GM12878 (cell line): ENCODE measurements at regions not wholly inside any gene's neighbourhood (a gene's known extent, or its start where the extent isn't known, plus 50 kb on each side); places are given as distances from the start of the nearest gene placed in this dataset.

Experiments used
- ATAC-seq: fragments of 200-7000 bp; cut with Tn5 transposase; 3 replicates; pipeline ENCODE4 v1.9.1; 2020; ENCODE audit warnings: mild to moderate bottlenecking, moderate library complexity
- BruUV-seq: library from RNA; stranded (reverse); fragments of 400-500 nt; replicated peaks from 2 replicates; lab custom pipeline; 2021; lab: Mats Ljungman, UMichigan
- CTCF ChIA-PET: fragments of 300-600 bp; sonication (Branson Sonifier 250); formaldehyde crosslinking; extraction: SDS; loops from one replicate; lab custom pipeline; 2021; ENCODE audit warnings: inconsistent platforms; lab: Yijun Ruan, JAX
- POLR2A ChIA-PET: fragments of 350-600 bp; formaldehyde crosslinking; extraction: SDS; loops from one replicate; lab custom pipeline; 2021; ENCODE audit warnings: inconsistent platforms; lab: Charles Lee
- RAD21 ChIA-PET: fragments of 300-600 bp; sonication (Branson Sonifier 250); formaldehyde crosslinking; loops from one replicate; lab custom pipeline; 2023; ENCODE audit warnings: antibody characterized with exemption; ENCODE audit not compliant: unreplicated experiment; lab: Charles Lee
- SMC1A ChIA-PET: fragments of 300-600 bp; sonication (Branson Sonifier 250); formaldehyde crosslinking; loops from one replicate; lab custom pipeline; 2023; ENCODE audit not compliant: unreplicated experiment, uncharacterized antibody; lab: Charles Lee
- DNase-seq: peaks from one replicate; pipeline ENCODE4 v3.0.0-alpha.2; 2011; ENCODE audit warnings: low read depth, low spot score
- FAIRE-seq: peaks from 3 replicates; lab custom pipeline; 2011; peaks lifted over from hg19 to GRCh38; lab: Jason Lieb, UNC
- H2AFZ ChIP-seq: 2 replicates; pipeline ENCODE4 v1.6.0; 2011; ENCODE audit warnings: low read depth, low read length, control low read depth; ENCODE audit not compliant: control insufficient read depth
- H3K27ac ChIP-seq: 2 replicates; pipeline ENCODE4 v1.5.1; 2011; ENCODE audit warnings: control low read depth; ENCODE audit not compliant: control insufficient read depth, insufficient read depth
- H3K27me3 ChIP-seq, 2 experiments: replicated peaks in 1 of 2; 2 replicates each; pipeline versions ENCODE4 v1.6.0 to v1.6.1; 2011; ENCODE audit warnings: low read length in 1 of 2; ENCODE audit not compliant: control insufficient read depth in 2 of 2, insufficient read depth in 2 of 2
- H3K36me3 ChIP-seq, 2 experiments: 2 replicates each; pipeline ENCODE4 v1.5.1; 2011; ENCODE audit warnings: low read length in 1 of 2; ENCODE audit not compliant: control insufficient read depth in 2 of 2, insufficient read depth in 2 of 2
- H3K4me1 ChIP-seq: 2 replicates; pipeline ENCODE4 v1.6.1; 2011; ENCODE audit warnings: mild to moderate bottlenecking, low read length, moderate library complexity, mixed read lengths; ENCODE audit not compliant: control insufficient read depth, insufficient read depth
- H3K4me2 ChIP-seq: 2 replicates; pipeline ENCODE4 v1.6.0; 2011; ENCODE audit warnings: control low read depth; ENCODE audit not compliant: control insufficient read depth, insufficient read depth
- H3K4me3 ChIP-seq: fragments of 200-600 bp; sonication (generic); 2 replicates; pipeline ENCODE4 v1.5.1; 2016
- H3K79me2 ChIP-seq: 2 replicates; pipeline ENCODE4 v1.6.0; 2011; ENCODE audit warnings: low read length; ENCODE audit not compliant: control insufficient read depth, insufficient read depth
- H3K9ac ChIP-seq: 2 replicates; pipeline ENCODE4 v1.8.0; 2011; ENCODE audit warnings: low read length, control low read depth, mixed read lengths; ENCODE audit not compliant: control insufficient read depth, insufficient read depth
- H3K9me3 ChIP-seq: replicated peaks from 3 replicates; pipeline ENCODE4 v1.5.1; 2011; ENCODE audit warnings: mild to moderate bottlenecking, low read length; ENCODE audit not compliant: control insufficient read depth, insufficient read depth
- H4K20me1 ChIP-seq: 2 replicates; pipeline ENCODE4 v1.6.0; 2011; ENCODE audit not compliant: control insufficient read depth, insufficient read depth
- ATF2 ChIP-seq: IDR thresholded peaks from 2 replicates; pipeline ENCODE4 v1.6.1; 2012; ENCODE audit warnings: low read length, inconsistent platforms
- ATF3 ChIP-seq: IDR thresholded peaks from 2 replicates; pipeline ENCODE4 v1.6.1; 2011; ENCODE audit warnings: low read depth, mild to moderate bottlenecking, low read length, moderate library complexity, borderline replicate concordance; ENCODE audit errors: extremely low read depth
- CEBPZ ChIP-seq: fragments of 150-350 bp; IDR thresholded peaks from 2 replicates; pipeline ENCODE4 v1.6.1; 2016; ENCODE audit warnings: low read depth, low read length
- CREB1 ChIP-seq: IDR thresholded peaks from 2 replicates; pipeline ENCODE4 v1.6.1; 2012; ENCODE audit warnings: low read depth, mild to moderate bottlenecking, inconsistent platforms
- CREM ChIP-seq: IDR thresholded peaks from 2 replicates; pipeline ENCODE4 v1.6.1; 2014; ENCODE audit warnings: antibody characterized with exemption, low read depth
- DPF2 ChIP-seq: fragments of 450-650 bp; IDR thresholded peaks from 2 replicates; pipeline ENCODE4 v1.6.1; 2017; ENCODE audit warnings: mild to moderate bottlenecking
- E2F4 ChIP-seq: IDR thresholded peaks from 2 replicates; pipeline ENCODE4 v1.6.1; 2012; ENCODE audit warnings: low read depth, low read length, improper control_type of control experiment
- KLF5 ChIP-seq: fragments of 450-650 bp; IDR thresholded peaks from 2 replicates; pipeline ENCODE4 v1.6.1; 2014; ENCODE audit warnings: mild to moderate bottlenecking; ENCODE audit not compliant: partially characterized antibody
- LARP7 ChIP-seq: fragments of 450-650 bp; IDR thresholded peaks from 2 replicates; pipeline ENCODE4 v1.6.1; 2017; ENCODE audit warnings: mild to moderate bottlenecking
- NFIC ChIP-seq: IDR thresholded peaks from 2 replicates; pipeline ENCODE4 v1.6.1; 2012; ENCODE audit warnings: low read depth, mild to moderate bottlenecking, inconsistent platforms, low read length, moderate library complexity
- POLR2AphosphoS5 ChIP-seq: IDR thresholded peaks from 2 replicates; pipeline ENCODE4 v1.6.1; 2011; ENCODE audit warnings: mild to moderate bottlenecking, low read length, inconsistent platforms
- RCOR1 ChIP-seq: conservative IDR thresholded peaks from 2 replicates; pipeline ENCODE4 v1.6.1; 2012; ENCODE audit warnings: low read depth, low read length, improper control_type of control experiment
- SKIL ChIP-seq: fragments of 450-650 bp; IDR thresholded peaks from 2 replicates; pipeline ENCODE4 v1.6.1; 2017; ENCODE audit warnings: mild to moderate bottlenecking, low read depth, inconsistent platforms; ENCODE audit not compliant: poor library complexity, severe bottlenecking
- SMAD5 ChIP-seq: IDR thresholded peaks from 2 replicates; pipeline ENCODE4 v1.6.1; 2016; ENCODE audit warnings: antibody characterized with exemption, low read depth
- TAF1 ChIP-seq: IDR thresholded peaks from 2 replicates; pipeline ENCODE4 v1.6.1; 2011; ENCODE audit warnings: mild to moderate bottlenecking, low read depth, low read length, borderline replicate concordance
- ZNF622 ChIP-seq: fragments of 450-650 bp; IDR thresholded peaks from 2 replicates; pipeline ENCODE4 v1.6.1; 2017; ENCODE audit warnings: mild to moderate bottlenecking, inconsistent platforms
- in situ Hi-C: fragments of 300-500 bp; cut with MboI; formaldehyde crosslinking; loops from 9 replicates; pipeline ENCODE4 v1.14.3; 2018; ENCODE audit warnings: mixed read lengths
- intact Hi-C: fragments of 100-400 bp; cut with micrococcal nuclease; formaldehyde crosslinking; loops from one replicate; pipeline ENCODE4 v1.14.2; 2022; ENCODE audit not compliant: unreplicated experiment

GRCh38 chr1:232114985-232115384 lies 488.4 kb downstream of the DISC1 start:
- ATAC-seq (no peak), DNase-seq (no peak), FAIRE-seq (no peak)
- Histone ChIP-seq H3K36me3 (no peaks in the 10 kb centered on the region), H2AFZ (no peak overlapping the region), H3K27ac (no peak overlapping the region), H3K4me3 (no peak overlapping the region), H4K20me1 (no peaks in the 10 kb centered on the region), H3K4me2 (no peak overlapping the region), H3K9ac (no peak overlapping the region), H3K4me1 (no peaks in the 10 kb centered on the region), H3K9me3 (no peaks in the 10 kb centered on the region), H3K27me3 (no peaks in the 10 kb centered on the region), H3K79me2 (no peaks in the 10 kb centered on the region)
- CTCF ChIA-PET: interaction anchor here (1.3 kb wide), 1 partner anchor 8 kb away, joined by 3 read pairs; no protein-coding TSS in a partner anchor
- SMC1A ChIA-PET: no interaction called here
- RAD21 ChIA-PET: no interaction called here
- intact Hi-C loops (no loop called here), in situ Hi-C loops (no loop called here)
- BruUV-seq: no TSS peak
- POLR2A ChIA-PET: no interaction called here
- no peak for TF ChIP-seq SMAD5
- TF ChIP-seq ZNF622: no peak
- no peak for TF ChIP-seq DPF2
- no peak for TF ChIP-seq CREB1
- no peak for TF ChIP-seq CREM
- TF ChIP-seq ATF3: no peak
- TF ChIP-seq LARP7: no peak
- TF ChIP-seq TAF1: no peak
- no peak for TF ChIP-seq ATF2
- TF ChIP-seq KLF5: no peak
- no peak for TF ChIP-seq SKIL
- no peak for TF ChIP-seq E2F4
- TF ChIP-seq CEBPZ: no peak
- no peak for TF ChIP-seq NFIC
- no peak for TF ChIP-seq POLR2AphosphoS5
- no peak for TF ChIP-seq RCOR1
